ENCODE measurements at regions not wholly inside any gene's neighbourhood (a gene's known extent, or its start where the extent isn't known, plus 50 kb on each side); places are given as distances from the start of the nearest gene placed in this dataset.

GRCh38 chr4:133592106-133592505 is 443.0 kb downstream of the PCDH10 start:
- no peaks in the 10 kb centered on the region for H3K79me2 ChIP-seq
- H3K36me3 ChIP-seq (ENCODE audit: control insufficient read depth, insufficient read depth, low read length) = no peaks in the 10 kb centered on the region
- H3K27ac ChIP-seq = no peak overlapping the region
- H3K27me3 ChIP-seq (ENCODE audit: control insufficient read depth, insufficient read depth, low read length) = no peaks in the 10 kb centered on the region
- no peak overlapping the region for H3K4me2 ChIP-seq (ENCODE audit: low read length)
- H3K4me1 ChIP-seq = peaks cover 2% of the 10 kb centered on the region
- no peak overlapping the region for H3K9ac ChIP-seq
- no peak overlapping the region for H2AFZ ChIP-seq
- no peak for TF ChIP-seq CTCF (IDR thresholded peaks at IDR 0.05)
- no peak overlapping the region for H3K4me3 ChIP-seq (ENCODE audit: low read depth, low read length)
- H3K9me3 ChIP-seq (ENCODE audit: control insufficient read depth, low read length) = no peaks in the 10 kb centered on the region

- Histone ChIP-seq H3K27me3 (ENCODE audit: control insufficient read depth, insufficient read depth, low read length) (no peaks in the 10 kb centered on the region), H3K9ac (no peak overlapping the region), H3K27ac (no peak overlapping the region), H3K79me2 (no peaks in the 10 kb centered on the region), H2AFZ (no peak overlapping the region), H3K4me2 (ENCODE audit: low read length) (no peak overlapping the region), H3K4me3 (ENCODE audit: low read depth, low read length) (no peak overlapping the region), H3K36me3 (ENCODE audit: control insufficient read depth, insufficient read depth, low read length) (no peaks in the 10 kb centered on the region), H3K9me3 (ENCODE audit: control insufficient read depth, low read length) (no peaks in the 10 kb centered on the region), H3K4me1 (peaks cover 4% of the 10 kb centered on the region)
- TF ChIP-seq CTCF (IDR thresholded peaks at IDR 0.05) = no peak
These were observed 439.2 kb downstream of the PCDH10 start for GRCh38 chr4:133588306-133588705.

- H3K4me1 ChIP-seq = peaks cover 4% of the 10 kb centered on the region
- no peaks in the 10 kb centered on the region for H3K9me3 ChIP-seq (ENCODE audit: control insufficient read depth, low read length)
- peak overlapping the region; percentile 44 for H3K27ac ChIP-seq
- no peak overlapping the region for H3K9ac ChIP-seq
- H3K4me3 ChIP-seq (ENCODE audit: low read depth, low read length) = no peak overlapping the region
- H3K4me2 ChIP-seq (ENCODE audit: low read length) = peak overlapping the region; percentile 46
- no peaks in the 10 kb centered on the region for H3K36me3 ChIP-seq (ENCODE audit: control insufficient read depth, insufficient read depth, low read length)
- no peaks in the 10 kb centered on the region for H3K79me2 ChIP-seq
- H2AFZ ChIP-seq = peak overlapping the region; percentile 22
- no peak for TF ChIP-seq CTCF (IDR thresholded peaks at IDR 0.05)
- H3K27me3 ChIP-seq (ENCODE audit: control insufficient read depth, insufficient read depth, low read length) = no peaks in the 10 kb centered on the region
These were observed 436.2 kb downstream of the PCDH10 start for GRCh38 chr4:133585323-133585722.

GRCh38 chr4:133584714-133585113 is 435.6 kb downstream of the PCDH10 start:
- Histone ChIP-seq H3K79me2 (no peaks in the 10 kb centered on the region), H3K36me3 (ENCODE audit: control insufficient read depth, insufficient read depth, low read length) (no peaks in the 10 kb centered on the region), H3K4me1 (peaks cover 4% of the 10 kb centered on the region), H3K27ac (no peak overlapping the region), H3K27me3 (ENCODE audit: control insufficient read depth, insufficient read depth, low read length) (no peaks in the 10 kb centered on the region), H3K9me3 (ENCODE audit: control insufficient read depth, low read length) (no peaks in the 10 kb centered on the region), H3K9ac (no peak overlapping the region), H2AFZ (no peak overlapping the region), H3K4me3 (ENCODE audit: low read depth, low read length) (no peak overlapping the region), H3K4me2 (ENCODE audit: low read length) (no peak overlapping the region)
- peak; percentile 12 for TF ChIP-seq CTCF (IDR thresholded peaks at IDR 0.05)

GRCh38 chr4:133581996-133582619 is 433.0 kb downstream of the PCDH10 start:
- Histone ChIP-seq H3K9me3 (ENCODE audit: control insufficient read depth, low read length) (no peaks in the 10 kb centered on the region), H3K4me3 (ENCODE audit: low read depth, low read length) (no peak overlapping the region), H3K4me2 (ENCODE audit: low read length) (no peak overlapping the region), H3K27ac (no peak overlapping the region), H3K79me2 (no peaks in the 10 kb centered on the region), H3K4me1 (peaks cover 4% of the 10 kb centered on the region), H2AFZ (no peak overlapping the region), H3K27me3 (ENCODE audit: control insufficient read depth, insufficient read depth, low read length) (no peaks in the 10 kb centered on the region), H3K9ac (no peak overlapping the region), H3K36me3 (ENCODE audit: control insufficient read depth, insufficient read depth, low read length) (no peaks in the 10 kb centered on the region)
- TF ChIP-seq CTCF (IDR thresholded peaks at IDR 0.05) = no peak
